Ishikawa (cell line): ENCODE measurements at regions not wholly inside any gene's neighbourhood (a gene's known extent, or its start where the extent isn't known, plus 50 kb on each side); places are given as distances from the start of the nearest gene placed in this dataset.

Experiments
- CEBPB ChIP-seq: IDR thresholded peaks from 2 replicates; pipeline ENCODE4 v1.6.1; 2012
- CREB1 ChIP-seq: IDR thresholded peaks from 2 replicates; pipeline ENCODE4 v1.6.1; 2012; ENCODE audit warnings: low read depth
- EP300 ChIP-seq: IDR thresholded peaks from 2 replicates; pipeline ENCODE4 v1.6.1; 2012; ENCODE audit warnings: borderline replicate concordance
- FOXM1 ChIP-seq: IDR thresholded peaks from 2 replicates; pipeline ENCODE4 v1.6.1; 2012; ENCODE audit warnings: low read depth, borderline replicate concordance
- MAX ChIP-seq: IDR thresholded peaks from 2 replicates; pipeline ENCODE4 v1.6.1; 2012
- NFIC ChIP-seq: IDR thresholded peaks from 2 replicates; pipeline ENCODE4 v1.6.1; 2012
- RAD21 ChIP-seq: IDR thresholded peaks from 2 replicates; pipeline ENCODE4 v1.6.1; 2012; ENCODE audit warnings: low read depth
- REST ChIP-seq: IDR thresholded peaks from 2 replicates; pipeline ENCODE4 v1.6.1; 2012; ENCODE audit warnings: low read depth, mild to moderate bottlenecking
- TAF1 ChIP-seq: IDR thresholded peaks from 2 replicates; pipeline ENCODE4 v1.6.1; 2012; ENCODE audit warnings: low read depth, mild to moderate bottlenecking
- TCF12 ChIP-seq: IDR thresholded peaks from 2 replicates; pipeline ENCODE4 v1.6.1; 2012; ENCODE audit warnings: low read depth
- TEAD4 ChIP-seq: IDR thresholded peaks from 2 replicates; pipeline ENCODE4 v1.6.1; 2012
- USF1 ChIP-seq: IDR thresholded peaks from 2 replicates; pipeline ENCODE4 v1.6.1; 2012
- YY1 ChIP-seq: IDR thresholded peaks from 2 replicates; pipeline ENCODE4 v1.6.1; 2012; ENCODE audit warnings: low read depth
- ZBTB7A ChIP-seq: IDR thresholded peaks from 2 replicates; pipeline ENCODE4 v1.6.1; 2012; ENCODE audit warnings: low read depth

- TF ChIP-seq REST (no peak), YY1 (no peak), NFIC (no peak), TCF12 (no peak), CEBPB (no peak), EP300 (no peak), CREB1 (no peak), RAD21 (no peak), TAF1 (no peak), ZBTB7A (no peak), FOXM1 (no peak), TEAD4 (no peak), MAX (no peak), USF1 (no peak)
These were observed 1292.7 kb downstream of the TBC1D22A start for GRCh38 chr22:48055185-48055584.
